ENCODE measurements at regions not wholly inside any gene's neighbourhood (a gene's known extent, or its start where the extent isn't known, plus 50 kb on each side); places are given as distances from the start of the nearest gene placed in this dataset.

GRCh38 chr1:216922406-216922805, 199.2 kb upstream of the ESRRG start:
- no peak for DNase-seq (ENCODE audit: low read depth, low spot score)

- no peak for DNase-seq (ENCODE audit: low read depth, low spot score)
Measured at GRCh38 chr1:216921866-216922265, 198.6 kb upstream of the ESRRG start.

GRCh38 chr1:216919060-216919970, 196.1 kb upstream of the ESRRG start:
- DNase-seq (ENCODE audit: low read depth, low spot score) = no peak

GRCh38 chr1:216916890-216917438, 193.7 kb upstream of the ESRRG start:
- no peak for DNase-seq (ENCODE audit: low read depth, low spot score)

- DNase-seq (ENCODE audit: low read depth, low spot score) = no peak
Measured at GRCh38 chr1:216914974-216915373, 191.7 kb upstream of the ESRRG start.

GRCh38 chr1:216913976-216914375, 190.7 kb upstream of the ESRRG start:
- no peak for DNase-seq (ENCODE audit: low read depth, low spot score)

- no peak for DNase-seq (ENCODE audit: low read depth, low spot score)
Measured at GRCh38 chr1:216910081-216910840, 187.0 kb upstream of the ESRRG start.

- no peak for DNase-seq (ENCODE audit: low read depth, low spot score)
Measured at GRCh38 chr1:216908126-216908525, 184.9 kb upstream of the ESRRG start.

- DNase-seq (ENCODE audit: low read depth, low spot score) = no peak
Measured at GRCh38 chr1:216907100-216907499, 183.9 kb upstream of the ESRRG start.

GRCh38 chr1:216905781-216906180, 182.6 kb upstream of the ESRRG start:
- no peak for DNase-seq (ENCODE audit: low read depth, low spot score)

GRCh38 chr1:216905137-216905536, 181.9 kb upstream of the ESRRG start:
- DNase-seq (ENCODE audit: low read depth, low spot score) = no peak

GRCh38 chr1:216904471-216904870, 181.2 kb upstream of the ESRRG start:
- no peak for DNase-seq (ENCODE audit: low read depth, low spot score)

GRCh38 chr1:216903382-216903740, 180.1 kb upstream of the ESRRG start:
- DNase-seq (ENCODE audit: low read depth, low spot score) = no peak

- no peak for DNase-seq (ENCODE audit: low read depth, low spot score)
Measured at GRCh38 chr1:216902669-216903381, 179.6 kb upstream of the ESRRG start.

- DNase-seq (ENCODE audit: low read depth, low spot score) = no peak
Measured at GRCh38 chr1:216900116-216900620, 176.9 kb upstream of the ESRRG start.

GRCh38 chr1:216898801-216899200, 175.6 kb upstream of the ESRRG start:
- DNase-seq (ENCODE audit: low read depth, low spot score) = no peak

- DNase-seq (ENCODE audit: low read depth, low spot score) = no peak
Measured at GRCh38 chr1:216896146-216896545, 172.9 kb upstream of the ESRRG start.

GRCh38 chr1:216894494-216894893, 171.3 kb upstream of the ESRRG start:
- no peak for DNase-seq (ENCODE audit: low read depth, low spot score)

- no peak for DNase-seq (ENCODE audit: low read depth, low spot score)
Measured at GRCh38 chr1:216892581-216893160, 169.4 kb upstream of the ESRRG start.

- DNase-seq (ENCODE audit: low read depth, low spot score) = no peak
Measured at GRCh38 chr1:216890871-216891270, 167.6 kb upstream of the ESRRG start.

GRCh38 chr1:216888731-216889130, 165.5 kb upstream of the ESRRG start:
- DNase-seq (ENCODE audit: low read depth, low spot score) = no peak
